ENCODE measurements at regions not wholly inside any gene's neighbourhood (a gene's known extent, or its start where the extent isn't known, plus 50 kb on each side); places are given as distances from the start of the nearest gene placed in this dataset.

GRCh38 chr13:105994340-105994739, 541.1 kb downstream of the EFNB2 start:
- TF ChIP-seq POLR2A (IDR thresholded peaks at IDR 0.05; ENCODE audit: low read depth, low read length) (no peak), POLR2AphosphoS5 (IDR thresholded peaks at IDR 0.05; ENCODE audit: low read depth, low read length) (no peak)

All from GM12892 (cell line).